WTC11 (cell line): ENCODE measurements at regions not wholly inside any gene's neighbourhood (a gene's known extent, or its start where the extent isn't known, plus 50 kb on each side); places are given as distances from the start of the nearest gene placed in this dataset.

Source experiments
- CREB1 ChIP-seq: sonication (generic); formaldehyde crosslinking; IDR thresholded peaks from 2 replicates; pipeline ENCODE4 v1.8.0; 2023; ENCODE audit warnings: mild to moderate bottlenecking, missing genetic modification reagents
- TF ChIP-seq, protein P1 (sequence below): fragments of 200-600 bp; IDR thresholded peaks from 2 replicates; pipeline ENCODE4 v1.8.0; 2022; ENCODE audit warnings: antibody characterized with exemption
- TF ChIP-seq, protein P2 (sequence below): sonication (generic); formaldehyde crosslinking; IDR thresholded peaks from 2 replicates; pipeline ENCODE4 v1.8.1; 2023; ENCODE audit warnings: mild to moderate bottlenecking, missing genetic modification reagents

GRCh38 chr9:13970018-13970417 lies 343.9 kb downstream of the NFIB start:
- TF ChIP-seq, protein P1, sequence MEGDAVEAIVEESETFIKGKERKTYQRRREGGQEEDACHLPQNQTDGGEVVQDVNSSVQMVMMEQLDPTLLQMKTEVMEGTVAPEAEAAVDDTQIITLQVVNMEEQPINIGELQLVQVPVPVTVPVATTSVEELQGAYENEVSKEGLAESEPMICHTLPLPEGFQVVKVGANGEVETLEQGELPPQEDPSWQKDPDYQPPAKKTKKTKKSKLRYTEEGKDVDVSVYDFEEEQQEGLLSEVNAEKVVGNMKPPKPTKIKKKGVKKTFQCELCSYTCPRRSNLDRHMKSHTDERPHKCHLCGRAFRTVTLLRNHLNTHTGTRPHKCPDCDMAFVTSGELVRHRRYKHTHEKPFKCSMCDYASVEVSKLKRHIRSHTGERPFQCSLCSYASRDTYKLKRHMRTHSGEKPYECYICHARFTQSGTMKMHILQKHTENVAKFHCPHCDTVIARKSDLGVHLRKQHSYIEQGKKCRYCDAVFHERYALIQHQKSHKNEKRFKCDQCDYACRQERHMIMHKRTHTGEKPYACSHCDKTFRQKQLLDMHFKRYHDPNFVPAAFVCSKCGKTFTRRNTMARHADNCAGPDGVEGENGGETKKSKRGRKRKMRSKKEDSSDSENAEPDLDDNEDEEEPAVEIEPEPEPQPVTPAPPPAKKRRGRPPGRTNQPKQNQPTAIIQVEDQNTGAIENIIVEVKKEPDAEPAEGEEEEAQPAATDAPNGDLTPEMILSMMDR = no peak
- TF ChIP-seq, protein P2, sequence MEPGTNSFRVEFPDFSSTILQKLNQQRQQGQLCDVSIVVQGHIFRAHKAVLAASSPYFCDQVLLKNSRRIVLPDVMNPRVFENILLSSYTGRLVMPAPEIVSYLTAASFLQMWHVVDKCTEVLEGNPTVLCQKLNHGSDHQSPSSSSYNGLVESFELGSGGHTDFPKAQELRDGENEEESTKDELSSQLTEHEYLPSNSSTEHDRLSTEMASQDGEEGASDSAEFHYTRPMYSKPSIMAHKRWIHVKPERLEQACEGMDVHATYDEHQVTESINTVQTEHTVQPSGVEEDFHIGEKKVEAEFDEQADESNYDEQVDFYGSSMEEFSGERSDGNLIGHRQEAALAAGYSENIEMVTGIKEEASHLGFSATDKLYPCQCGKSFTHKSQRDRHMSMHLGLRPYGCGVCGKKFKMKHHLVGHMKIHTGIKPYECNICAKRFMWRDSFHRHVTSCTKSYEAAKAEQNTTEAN (CRISPR knock-in tag) = no peak
- TF ChIP-seq CREB1 (CRISPR knock-in tag) = no peak
